ENCODE measurements at regions not wholly inside any gene's neighbourhood (a gene's known extent, or its start where the extent isn't known, plus 50 kb on each side); places are given as distances from the start of the nearest gene placed in this dataset.
A peak's percentile ranks its signal among the peaks of the same experiment; 100 is the strongest.
"Not testable (repeated sequence)": the region's sequence is repeated elsewhere in the genome, so short reads cannot be mapped to it uniquely, and the experiment has no call there.

- no peaks in the 10 kb centered on the region for H3K79me2 ChIP-seq (replicated peaks; ENCODE audit: insufficient read depth, low read length)
- H3K27ac ChIP-seq (ENCODE audit: low read length), result no peak overlapping the region
- H2AFZ ChIP-seq (ENCODE audit: low read depth, low read length), result no peak overlapping the region
- H3K36me3 ChIP-seq (ENCODE audit: insufficient read depth, low read length), result no peaks in the 10 kb centered on the region
- H3K4me3 ChIP-seq (ENCODE audit: low read length), result no peak overlapping the region
- H3F3A ChIP-seq (ENCODE audit: insufficient read depth, low read length, poor library complexity, severe bottlenecking), result no peaks in the 10 kb centered on the region
- H3K9me3 ChIP-seq (ENCODE audit: low read length), result no peaks in the 10 kb centered on the region
- no peaks in the 10 kb centered on the region for H4K20me1 ChIP-seq (ENCODE audit: insufficient read depth)
- H3K9me2 ChIP-seq (ENCODE audit: insufficient read depth, low read length), result no peaks in the 10 kb centered on the region
- no peaks in the 10 kb centered on the region for H3K27me3 ChIP-seq (ENCODE audit: insufficient read depth, low read depth, low read length)
- no peak overlapping the region for H3K9ac ChIP-seq (ENCODE audit: low read length)
- TF ChIP-seq EZH2 (IDR thresholded peaks at IDR 0.05; ENCODE audit: borderline replicate concordance, insufficient read depth, low read length, poor library complexity, severe bottlenecking) (no peak), MXI1 (conservative IDR thresholded peaks at IDR 0.05; ENCODE audit: poor library complexity, severe bottlenecking) (no peak), POLR2AphosphoS5 (IDR thresholded peaks at IDR 0.05) (no peak), EP300 (conservative IDR thresholded peaks at IDR 0.05; ENCODE audit: poor library complexity, severe bottlenecking) (no peak), REST (IDR thresholded peaks at IDR 0.05; ENCODE audit: borderline replicate concordance) (no peak), RAD21 (conservative IDR thresholded peaks at IDR 0.05) (no peak), CTCF (IDR thresholded peaks at IDR 0.05; ENCODE audit: poor library complexity, severe bottlenecking) (no peak), SMC3 (conservative IDR thresholded peaks at IDR 0.05; ENCODE audit: poor library complexity) (no peak), TAF1 (IDR thresholded peaks at IDR 0.05; ENCODE audit: low read depth) (no peak)
- no peak overlapping the region for H3K4me2 ChIP-seq (ENCODE audit: low read length)
Measured at GRCh38 chr12:131231032-131231980, 277.6 kb downstream of the ADGRD1 start.

GRCh38 chr12:131232036-131232435 is 278.3 kb downstream of the ADGRD1 start:
- Histone ChIP-seq H2AFZ (ENCODE audit: low read depth, low read length) (no peak overlapping the region), H3K27me3 (ENCODE audit: insufficient read depth, low read depth, low read length) (no peaks in the 10 kb centered on the region), H3F3A (ENCODE audit: insufficient read depth, low read length, poor library complexity, severe bottlenecking) (no peaks in the 10 kb centered on the region), H3K4me2 (ENCODE audit: low read length) (no peak overlapping the region), H3K9ac (ENCODE audit: low read length) (no peak overlapping the region), H3K36me3 (ENCODE audit: insufficient read depth, low read length) (no peaks in the 10 kb centered on the region), H3K9me3 (ENCODE audit: low read length) (no peaks in the 10 kb centered on the region), H3K27ac (ENCODE audit: low read length) (peak overlapping the region; percentile 98), H3K4me3 (ENCODE audit: low read length) (no peak overlapping the region), H4K20me1 (ENCODE audit: insufficient read depth) (no peaks in the 10 kb centered on the region), H3K9me2 (ENCODE audit: insufficient read depth, low read length) (no peaks in the 10 kb centered on the region), H3K79me2 (replicated peaks; ENCODE audit: insufficient read depth, low read length) (no peaks in the 10 kb centered on the region)
- no peak for TF ChIP-seq EP300 (conservative IDR thresholded peaks at IDR 0.05; ENCODE audit: poor library complexity, severe bottlenecking)
- no peak for TF ChIP-seq SMC3 (conservative IDR thresholded peaks at IDR 0.05; ENCODE audit: poor library complexity)
- TF ChIP-seq EZH2 (IDR thresholded peaks at IDR 0.05; ENCODE audit: borderline replicate concordance, insufficient read depth, low read length, poor library complexity, severe bottlenecking), result no peak
- TF ChIP-seq MXI1 (conservative IDR thresholded peaks at IDR 0.05; ENCODE audit: poor library complexity, severe bottlenecking), result no peak

- not testable (repeated sequence) for H3K36me3 ChIP-seq (ENCODE audit: insufficient read depth, low read length); H3K27me3 ChIP-seq (ENCODE audit: insufficient read depth, low read depth, low read length); H3F3A ChIP-seq (ENCODE audit: insufficient read depth, low read length, poor library complexity, severe bottlenecking); H3K9me3 ChIP-seq (ENCODE audit: low read length); H2AFZ ChIP-seq (ENCODE audit: low read depth, low read length); H3K9me2 ChIP-seq (ENCODE audit: insufficient read depth, low read length); H3K79me2 ChIP-seq (replicated peaks; ENCODE audit: insufficient read depth, low read length); H3K4me2 ChIP-seq (ENCODE audit: low read length); H4K20me1 ChIP-seq (ENCODE audit: insufficient read depth); H3K4me3 ChIP-seq (ENCODE audit: low read length)
- Histone ChIP-seq H3K27ac (ENCODE audit: low read length) (peak overlapping the region; percentile 98), H3K9ac (ENCODE audit: low read length) (peak overlapping the region; percentile 45)
Measured at GRCh38 chr12:131232872-131233271, 279.2 kb downstream of the ADGRD1 start.

Data from neural cell (in vitro differentiated cells).